ENCODE measurements at regions not wholly inside any gene's neighbourhood (a gene's known extent, or its start where the extent isn't known, plus 50 kb on each side); places are given as distances from the start of the nearest gene placed in this dataset.
A peak's percentile ranks its signal among the peaks of the same experiment; 100 is the strongest.

GRCh38 chr2:217513258-217513657, 489.5 kb downstream of the TNS1 start:
- no peak overlapping the region for H2AFZ ChIP-seq (ENCODE audit: low read length)
- H3K9me2 ChIP-seq (replicated peaks; ENCODE audit: insufficient read depth, low read length), result no peaks in the 10 kb centered on the region
- H3K27me3 ChIP-seq (ENCODE audit: low read length), result 0 out of 2 replicates have a peak, but pooled peaks cover 2% of the 10 kb centered on the region
- no peak overlapping the region for H3K4me3 ChIP-seq (ENCODE audit: low read length)
- no peak overlapping the region for H3K9ac ChIP-seq (ENCODE audit: low read length)
- no peak for DNase-seq
- H3K4me1 ChIP-seq (ENCODE audit: low read length), result no peaks in the 10 kb centered on the region
- H3K79me2 ChIP-seq (ENCODE audit: low read length), result no peaks in the 10 kb centered on the region
- H3K9me3 ChIP-seq (ENCODE audit: low read length), result no peaks in the 10 kb centered on the region
- no peak overlapping the region for H3K27ac ChIP-seq (ENCODE audit: low read length)
- no peaks in the 10 kb centered on the region for H3K36me3 ChIP-seq (ENCODE audit: insufficient read depth, low read length)
- no peaks in the 10 kb centered on the region for H4K20me1 ChIP-seq (ENCODE audit: insufficient read depth, low read depth, low read length)
- H3K4me2 ChIP-seq (ENCODE audit: low read depth, low read length, poor library complexity, severe bottlenecking), result no peak overlapping the region

GRCh38 chr2:217512728-217513127, 490.1 kb downstream of the TNS1 start:
- H3K27me3 ChIP-seq (ENCODE audit: low read length), result 0 out of 2 replicates have a peak, but pooled peaks cover 4% of the 10 kb centered on the region
- no peak overlapping the region for H2AFZ ChIP-seq (ENCODE audit: low read length)
- H3K4me2 ChIP-seq (ENCODE audit: low read depth, low read length, poor library complexity, severe bottlenecking), result no peak overlapping the region
- no peak overlapping the region for H3K27ac ChIP-seq (ENCODE audit: low read length)
- no peak overlapping the region for H3K9ac ChIP-seq (ENCODE audit: low read length)
- no peaks in the 10 kb centered on the region for H3K79me2 ChIP-seq (ENCODE audit: low read length)
- H3K9me3 ChIP-seq (ENCODE audit: low read length), result no peaks in the 10 kb centered on the region
- no peaks in the 10 kb centered on the region for H4K20me1 ChIP-seq (ENCODE audit: insufficient read depth, low read depth, low read length)
- no peak overlapping the region for H3K4me3 ChIP-seq (ENCODE audit: low read length)
- no peaks in the 10 kb centered on the region for H3K4me1 ChIP-seq (ENCODE audit: low read length)
- DNase-seq, result no peak
- no peaks in the 10 kb centered on the region for H3K9me2 ChIP-seq (replicated peaks; ENCODE audit: insufficient read depth, low read length)
- H3K36me3 ChIP-seq (ENCODE audit: insufficient read depth, low read length), result no peaks in the 10 kb centered on the region

- no peak for DNase-seq
- Histone ChIP-seq H3K4me2 (ENCODE audit: low read depth, low read length, poor library complexity, severe bottlenecking) (no peak overlapping the region), H3K27me3 (ENCODE audit: low read length) (0 out of 2 replicates have a peak, but pooled peaks cover 5% of the 10 kb centered on the region), H3K9me3 (ENCODE audit: low read length) (no peaks in the 10 kb centered on the region), H3K27ac (ENCODE audit: low read length) (no peak overlapping the region), H3K4me3 (ENCODE audit: low read length) (no peak overlapping the region), H4K20me1 (ENCODE audit: insufficient read depth, low read depth, low read length) (no peaks in the 10 kb centered on the region), H2AFZ (ENCODE audit: low read length) (no peak overlapping the region), H3K9me2 (replicated peaks; ENCODE audit: insufficient read depth, low read length) (no peaks in the 10 kb centered on the region), H3K4me1 (ENCODE audit: low read length) (no peaks in the 10 kb centered on the region), H3K36me3 (ENCODE audit: insufficient read depth, low read length) (no peaks in the 10 kb centered on the region), H3K9ac (ENCODE audit: low read length) (no peak overlapping the region), H3K79me2 (ENCODE audit: low read length) (no peaks in the 10 kb centered on the region)
Measured at GRCh38 chr2:217512259-217512658, 490.5 kb downstream of the TNS1 start.

- Histone ChIP-seq H3K4me1 (ENCODE audit: low read length) (no peaks in the 10 kb centered on the region), H3K4me3 (ENCODE audit: low read length) (no peak overlapping the region), H4K20me1 (ENCODE audit: insufficient read depth, low read depth, low read length) (no peaks in the 10 kb centered on the region), H3K4me2 (ENCODE audit: low read depth, low read length, poor library complexity, severe bottlenecking) (no peak overlapping the region), H3K79me2 (ENCODE audit: low read length) (no peaks in the 10 kb centered on the region), H3K36me3 (ENCODE audit: insufficient read depth, low read length) (no peaks in the 10 kb centered on the region), H3K9me2 (replicated peaks; ENCODE audit: insufficient read depth, low read length) (no peaks in the 10 kb centered on the region), H3K9me3 (ENCODE audit: low read length) (no peaks in the 10 kb centered on the region), H3K27me3 (ENCODE audit: low read length) (0 out of 2 replicates have a peak, but pooled peaks cover 5% of the 10 kb centered on the region), H3K27ac (ENCODE audit: low read length) (no peak overlapping the region), H3K9ac (ENCODE audit: low read length) (no peak overlapping the region), H2AFZ (ENCODE audit: low read length) (no peak overlapping the region)
- DNase-seq, result no peak
Measured at GRCh38 chr2:217511850-217512249, 490.9 kb downstream of the TNS1 start.

GRCh38 chr2:217510771-217511291, 492.0 kb downstream of the TNS1 start:
- H3K4me1 ChIP-seq (ENCODE audit: low read length), result no peaks in the 10 kb centered on the region
- H3K9ac ChIP-seq (ENCODE audit: low read length), result no peak overlapping the region
- H3K9me2 ChIP-seq (replicated peaks; ENCODE audit: insufficient read depth, low read length), result no peaks in the 10 kb centered on the region
- H3K79me2 ChIP-seq (ENCODE audit: low read length), result no peaks in the 10 kb centered on the region
- no peak overlapping the region for H3K4me3 ChIP-seq (ENCODE audit: low read length)
- DNase-seq, result peak; percentile 86
- H3K9me3 ChIP-seq (ENCODE audit: low read length), result no peaks in the 10 kb centered on the region
- 0 out of 2 replicates have a peak, but pooled peaks cover 5% of the 10 kb centered on the region for H3K27me3 ChIP-seq (ENCODE audit: low read length)
- H4K20me1 ChIP-seq (ENCODE audit: insufficient read depth, low read depth, low read length), result no peaks in the 10 kb centered on the region
- no peak overlapping the region for H3K4me2 ChIP-seq (ENCODE audit: low read depth, low read length, poor library complexity, severe bottlenecking)
- H2AFZ ChIP-seq (ENCODE audit: low read length), result no peak overlapping the region
- H3K36me3 ChIP-seq (ENCODE audit: insufficient read depth, low read length), result no peaks in the 10 kb centered on the region
- no peak overlapping the region for H3K27ac ChIP-seq (ENCODE audit: low read length)

GRCh38 chr2:217505303-217505702, 497.5 kb downstream of the TNS1 start:
- Histone ChIP-seq H3K9me2 (replicated peaks; ENCODE audit: insufficient read depth, low read length) (no peaks in the 10 kb centered on the region), H3K4me1 (ENCODE audit: low read length) (no peaks in the 10 kb centered on the region), H2AFZ (ENCODE audit: low read length) (no peak overlapping the region), H3K79me2 (ENCODE audit: low read length) (no peaks in the 10 kb centered on the region), H3K9me3 (ENCODE audit: low read length) (no peaks in the 10 kb centered on the region), H3K27ac (ENCODE audit: low read length) (no peak overlapping the region), H3K4me3 (ENCODE audit: low read length) (no peak overlapping the region), H3K36me3 (ENCODE audit: insufficient read depth, low read length) (no peaks in the 10 kb centered on the region), H4K20me1 (ENCODE audit: insufficient read depth, low read depth, low read length) (no peaks in the 10 kb centered on the region), H3K27me3 (ENCODE audit: low read length) (0 out of 2 replicates have a peak, but pooled peaks cover 5% of the 10 kb centered on the region), H3K4me2 (ENCODE audit: low read depth, low read length, poor library complexity, severe bottlenecking) (no peak overlapping the region), H3K9ac (ENCODE audit: low read length) (no peak overlapping the region)
- DNase-seq, result no peak

GRCh38 chr2:217501887-217502286, 500.9 kb downstream of the TNS1 start:
- H3K36me3 ChIP-seq (ENCODE audit: insufficient read depth, low read length), result no peaks in the 10 kb centered on the region
- H3K9ac ChIP-seq (ENCODE audit: low read length), result no peak overlapping the region
- H3K27me3 ChIP-seq (ENCODE audit: low read length), result no peaks in the 10 kb centered on the region
- H2AFZ ChIP-seq (ENCODE audit: low read length), result no peak overlapping the region
- H3K4me1 ChIP-seq (ENCODE audit: low read length), result no peaks in the 10 kb centered on the region
- no peak overlapping the region for H3K4me3 ChIP-seq (ENCODE audit: low read length)
- H3K4me2 ChIP-seq (ENCODE audit: low read depth, low read length, poor library complexity, severe bottlenecking), result no peak overlapping the region
- H3K9me2 ChIP-seq (replicated peaks; ENCODE audit: insufficient read depth, low read length), result no peaks in the 10 kb centered on the region
- no peak overlapping the region for H3K27ac ChIP-seq (ENCODE audit: low read length)
- H4K20me1 ChIP-seq (ENCODE audit: insufficient read depth, low read depth, low read length), result no peaks in the 10 kb centered on the region
- DNase-seq, result no peak
- no peaks in the 10 kb centered on the region for H3K79me2 ChIP-seq (ENCODE audit: low read length)
- no peaks in the 10 kb centered on the region for H3K9me3 ChIP-seq (ENCODE audit: low read length)

GRCh38 chr2:217497843-217498377, 504.9 kb downstream of the TNS1 start:
- Histone ChIP-seq H2AFZ (ENCODE audit: low read length) (no peak overlapping the region), H3K4me3 (ENCODE audit: low read length) (no peak overlapping the region), H3K9me3 (ENCODE audit: low read length) (no peaks in the 10 kb centered on the region), H3K9ac (ENCODE audit: low read length) (no peak overlapping the region), H3K79me2 (ENCODE audit: low read length) (no peaks in the 10 kb centered on the region), H3K36me3 (ENCODE audit: insufficient read depth, low read length) (no peaks in the 10 kb centered on the region), H3K4me1 (ENCODE audit: low read length) (no peaks in the 10 kb centered on the region), H3K9me2 (replicated peaks; ENCODE audit: insufficient read depth, low read length) (no peaks in the 10 kb centered on the region), H3K27me3 (ENCODE audit: low read length) (no peaks in the 10 kb centered on the region), H3K27ac (ENCODE audit: low read length) (no peak overlapping the region), H4K20me1 (ENCODE audit: insufficient read depth, low read depth, low read length) (no peaks in the 10 kb centered on the region), H3K4me2 (ENCODE audit: low read depth, low read length, poor library complexity, severe bottlenecking) (no peak overlapping the region)
- no peak for DNase-seq
